Heart right ventricle (tissue), 16 donors: ENCODE measurements at regions not wholly inside any gene's neighbourhood (a gene's known extent, or its start where the extent isn't known, plus 50 kb on each side); places are given as distances from the start of the nearest gene placed in this dataset.
A peak's percentile ranks its signal among the peaks of the same experiment; 100 is the strongest.

Source experiments
- ATAC-seq, 8 donors: fragments of 200-7000 bp; cut with Tn5 transposase; one replicate each; pipeline ENCODE4 v1.9.1; 2020; ENCODE audit warnings: mild to moderate bottlenecking in 8 of 8, moderate library complexity in 8 of 8, moderate number of reproducible peaks in 1 of 8
- DNase-seq, 2 donors: peaks; one replicate each; pipeline ENCODE4 v3.0.0-alpha.2; 2020
- H3K27ac ChIP-seq, 10 donors: fragments of 200-600 bp; sonication (generic) in 2 of 10; one replicate each; pipeline versions ENCODE4 v1.5.0 to v1.8.0; 2020 to 2022; ENCODE audit warnings: mild to moderate bottlenecking in 3 of 10
- H3K27me3 ChIP-seq, 7 donors: fragments of 200-600 bp; one replicate each; pipeline ENCODE4 v1.8.0; 2021 to 2022; ENCODE audit warnings: mild to moderate bottlenecking in 2 of 7
- H3K36me3 ChIP-seq, 9 donors: fragments of 200-600 bp; sonication (generic) in 1 of 9; one replicate each; pipeline versions ENCODE4 v1.5.0 to v1.8.0; 2020 to 2022; ENCODE audit warnings: mild to moderate bottlenecking in 2 of 9
- H3K4me1 ChIP-seq, 9 donors: fragments of 200-600 bp; sonication (generic) in 1 of 9; one replicate each; pipeline versions ENCODE4 v1.5.0 to v1.8.0; 2020 to 2022; ENCODE audit warnings: mild to moderate bottlenecking in 4 of 9
- H3K4me3 ChIP-seq, 10 donors: fragments of 200-600 bp; sonication (generic) in 2 of 10; one replicate each; pipeline versions ENCODE4 v1.5.0 to v1.8.0; 2020 to 2022; ENCODE audit warnings: mild to moderate bottlenecking in 7 of 10, moderate library complexity in 2 of 10
- H3K9me3 ChIP-seq, 11 donors: fragments of 200-600 bp in 10 of 11; sonication (generic) in 2 of 11; one replicate each; pipeline versions ENCODE4 v1.5.0 to v1.8.0; 2013 to 2022; ENCODE audit warnings: mild to moderate bottlenecking in 2 of 11, control low read depth in 1 of 11, moderate library complexity in 1 of 11
- CTCF ChIP-seq, 9 donors: fragments of 200-600 bp; sonication (generic) in 2 of 9; IDR thresholded peaks; one replicate each; pipeline versions ENCODE4 v1.5.0 to v1.8.0; 2021 to 2022; ENCODE audit warnings: antibody characterized with exemption in 9 of 9, mild to moderate bottlenecking in 5 of 9, moderate library complexity in 1 of 9
- WGBS, 2 donors: extraction: QIAGEN DNeasy Blood & Tissue Kit; methylation state at CpG; one replicate each; pipeline ENCODE4 v1.1.7; 2013; ENCODE audit warnings: inconsistent platforms in 1 of 2; 5-methylcytosine and 5-hydroxymethylcytosine counted together
- intact Hi-C, 10 donors: fragments of 100-400 bp; cut with DNase I; formaldehyde crosslinking; loops; one replicate each; pipeline versions ENCODE4 v1.11.1 to v1.14.2; 2022
- donor health status: Arrhythmogenic right ventricular cardiomyopathy.
- donor health status: ischemic (EF 13 %, LVEDD 7.1; RV severe dilation, severe dysfunction).
- donor health status: healthy with polysubstance abuse.
- donor health status: DM: no; HTN: yes; CAD: no.
- donor health status: DM: no; HTN: no; CAD: no.
- donor health status: ischemic (EF 25% LVEDD 6.9; RV normal size, moderate dysfunction).
- donor health status: ischemic (EF 25% LVEDD 5.7; RV mildly dilated, moderate dysfunction).
- donor health status: healthy.
- donor health status: DM: yes; HTN: yes; CAD: no.
- donor health status: Ischemic cardiomyopathy.
- donor health status: ischemic (EF 35%, LVEDD 5.7; RV mildly dilated, moderate dysfunction).
- donor health status: nonischemic (EF 11% LVEDD 7.7; RV severe dilation, severe dysfunction).
- donor health status: DM: yes; HTN: yes; CAD: no.
- donor health status: PGD.
- donor health status: ischemic (EF 29% LVEDD 5.4; RV normal size, mild dysfunction).
- donor health status: nonischemic (EF 23%, LVEDD 6.1; RV moderate dilation, normal function).

GRCh38 chr21:25297117-25297516 lies 310.2 kb downstream of the MRPL39 start:
- Histone ChIP-seq H3K4me3 (no peak overlapping the region), H3K9me3 (peaks cover 0 to 4% (median 0%) of the 10 kb centered on the region in 11 donors), H3K36me3 (no peaks in the 10 kb centered on the region), H3K4me1 (no peaks in the 10 kb centered on the region), H3K27ac (no peak overlapping the region), H3K27me3 (no peaks in the 10 kb centered on the region)
- intact Hi-C loops: no loop called here
- DNase-seq (no peak), ATAC-seq (no peak)
- 81 to 97% methylated on average over 1 of the region's 1 CpG for WGBS, 2 donors
- no peak for TF ChIP-seq CTCF (IDR thresholded peaks at IDR 0.05)

- no peaks in the 10 kb centered on the region for H3K36me3 ChIP-seq
Measured at GRCh38 chr21:25296252-25296651, 311.0 kb downstream of the MRPL39 start.

GRCh38 chr21:25292396-25292795 lies 314.9 kb downstream of the MRPL39 start:
- no peaks in the 10 kb centered on the region for H3K36me3 ChIP-seq
- no peaks in the 10 kb centered on the region for H3K4me1 ChIP-seq
- H3K27ac ChIP-seq: no peak overlapping the region
- no peak for DNase-seq
- no peak for ATAC-seq
- intact Hi-C loops: no loop called here
- H3K9me3 ChIP-seq: no peaks in the 10 kb centered on the region
- no peak for TF ChIP-seq CTCF (IDR thresholded peaks at IDR 0.05)
- WGBS, 2 donors: 84 to 89% methylated on average over 6 of the region's 6 CpGs
- no peak overlapping the region for H3K4me3 ChIP-seq
- H3K27me3 ChIP-seq: no peaks in the 10 kb centered on the region

More at GRCh38 chr21:25296252-25296651, 311.0 kb downstream of the MRPL39 start:
- Histone ChIP-seq H3K4me1 (no peaks in the 10 kb centered on the region), H3K4me3 (no peak overlapping the region), H3K27ac (no peak overlapping the region), H3K9me3 (peaks cover 0 to 4% (median 0%) of the 10 kb centered on the region in 11 donors), H3K27me3 (no peaks in the 10 kb centered on the region)
- TF ChIP-seq CTCF (IDR thresholded peaks at IDR 0.05): no peak
- DNase-seq: no peak
- no peak for ATAC-seq
- intact Hi-C loops: no loop called here
- 54 to 62% methylated on average over 5 of the region's 5 CpGs for WGBS, 2 donors

- WGBS, 2 donors: 57 to 69% methylated on average over 6 of the region's 6 CpGs
Measured at GRCh38 chr21:25283720-25284119, 323.6 kb downstream of the MRPL39 start.

More at GRCh38 chr21:25283720-25284119, 323.6 kb downstream of the MRPL39 start:
- Histone ChIP-seq H3K27ac (no peak overlapping the region), H3K27me3 (no peaks in the 10 kb centered on the region), H3K36me3 (no peaks in the 10 kb centered on the region), H3K9me3 (no peaks in the 10 kb centered on the region), H3K4me1 (no peaks in the 10 kb centered on the region), H3K4me3 (no peak overlapping the region)
- ATAC-seq (no peak), DNase-seq (no peak)
- intact Hi-C loops: no loop called here
- peak in 4 of 9 donors; percentile 7 to 33 (median 20) for TF ChIP-seq CTCF (IDR thresholded peaks at IDR 0.05)
